Hepatocyte (in vitro differentiated cells): ENCODE measurements at regions not wholly inside any gene's neighbourhood (a gene's known extent, or its start where the extent isn't known, plus 50 kb on each side); places are given as distances from the start of the nearest gene placed in this dataset.

Experiments used
- DNase-seq: peaks from one replicate; pipeline ENCODE4 v3.0.0-alpha.2; 2016; ENCODE audit warnings: low spot score
- H2AFZ ChIP-seq: fragments of 200-600 bp; sonication (generic); 2 replicates; pipeline ENCODE4 v1.6.0; 2016; ENCODE audit warnings: antibody characterized with exemption, mild to moderate bottlenecking
- H3K27ac ChIP-seq: fragments of 200-600 bp; sonication (generic); 2 replicates; pipeline ENCODE4 v1.5.1; 2016; ENCODE audit warnings: mild to moderate bottlenecking
- H3K27me3 ChIP-seq: fragments of 200-600 bp; sonication (generic); 2 replicates; pipeline ENCODE4 v1.6.1; 2016
- H3K36me3 ChIP-seq: fragments of 200-600 bp; sonication (generic); replicated peaks from 2 replicates; pipeline ENCODE4 v1.5.1; 2016; ENCODE audit warnings: low read depth; ENCODE audit not compliant: insufficient read depth
- H3K4me1 ChIP-seq: fragments of 200-600 bp; sonication (generic); 2 replicates; pipeline ENCODE4 v1.5.1; 2016; ENCODE audit warnings: mild to moderate bottlenecking, moderate library complexity; ENCODE audit not compliant: insufficient read depth
- H3K4me2 ChIP-seq: fragments of 200-600 bp; sonication (generic); 2 replicates; pipeline ENCODE4 v1.6.0; 2016
- H3K4me3 ChIP-seq: fragments of 200-600 bp; sonication (generic); 2 replicates; pipeline ENCODE4 v1.5.1; 2016; ENCODE audit warnings: mild to moderate bottlenecking
- H3K79me2 ChIP-seq: fragments of 200-600 bp; sonication (generic); 2 replicates; pipeline ENCODE4 v1.6.0; 2017; ENCODE audit warnings: mild to moderate bottlenecking
- H3K9me2 ChIP-seq: fragments of 200-600 bp; sonication (generic); replicated peaks from 2 replicates; pipeline ENCODE4 v1.6.0; 2017; ENCODE audit warnings: mild to moderate bottlenecking; ENCODE audit not compliant: insufficient read depth
- H3K9me3 ChIP-seq: fragments of 200-600 bp; sonication (generic); 2 replicates; pipeline ENCODE4 v1.5.1; 2016; ENCODE audit warnings: low read depth, mild to moderate bottlenecking
- H4K20me1 ChIP-seq: fragments of 200-600 bp; sonication (generic); 2 replicates; pipeline ENCODE4 v1.6.0; 2016; ENCODE audit warnings: mild to moderate bottlenecking; ENCODE audit not compliant: insufficient read depth, poor library complexity, severe bottlenecking
- CTCF ChIP-seq: fragments of 200-600 bp; sonication (generic); IDR thresholded peaks from 2 replicates; pipeline ENCODE4 v1.5.1; 2016; ENCODE audit warnings: antibody characterized with exemption, mild to moderate bottlenecking; ENCODE audit not compliant: poor library complexity
- EZH2 ChIP-seq: fragments of 200-600 bp; sonication (generic); IDR thresholded peaks from 2 replicates; pipeline ENCODE4 v1.6.1; 2016; ENCODE audit warnings: antibody characterized with exemption, mild to moderate bottlenecking, borderline replicate concordance
- EZH2phosphoT487 ChIP-seq: fragments of 200-600 bp; sonication (generic); IDR thresholded peaks from one replicate; pipeline ENCODE4 v1.6.1; 2018; ENCODE audit warnings: antibody characterized with exemption, mild to moderate bottlenecking, low read depth, moderate library complexity; ENCODE audit not compliant: unreplicated experiment, severe bottlenecking
- WGBS: methylation state at CpG from one replicate; pipeline ENCODE4 v1.1.6; 2016; ENCODE audit warnings: low lambda C conversion rate; ENCODE audit errors: missing lambda C conversion rate; 5-methylcytosine and 5-hydroxymethylcytosine counted together

- TF ChIP-seq EZH2 (no peak), EZH2phosphoT487 (no peak), CTCF (no peak)
- no peaks in the 10 kb centered on the region for H3K4me1 ChIP-seq
- no peak overlapping the region for H3K4me2 ChIP-seq
- no peaks in the 10 kb centered on the region for H3K9me2 ChIP-seq
- no peaks in the 10 kb centered on the region for H3K79me2 ChIP-seq
- WGBS = 96% methylated on average over 1 of the region's 1 CpG
- H3K4me3 ChIP-seq = no peak overlapping the region
- H2AFZ ChIP-seq = no peak overlapping the region
- no peak overlapping the region for H3K27ac ChIP-seq
- peaks cover 9% of the 10 kb centered on the region for H3K9me3 ChIP-seq
- no peaks in the 10 kb centered on the region for H3K27me3 ChIP-seq
- DNase-seq = no peak
- no peaks in the 10 kb centered on the region for H4K20me1 ChIP-seq
- H3K36me3 ChIP-seq = no peaks in the 10 kb centered on the region
Observed at GRCh38 chr17:12330456-12330855, 309.8 kb downstream of the MAP2K4 start.

DNA sequence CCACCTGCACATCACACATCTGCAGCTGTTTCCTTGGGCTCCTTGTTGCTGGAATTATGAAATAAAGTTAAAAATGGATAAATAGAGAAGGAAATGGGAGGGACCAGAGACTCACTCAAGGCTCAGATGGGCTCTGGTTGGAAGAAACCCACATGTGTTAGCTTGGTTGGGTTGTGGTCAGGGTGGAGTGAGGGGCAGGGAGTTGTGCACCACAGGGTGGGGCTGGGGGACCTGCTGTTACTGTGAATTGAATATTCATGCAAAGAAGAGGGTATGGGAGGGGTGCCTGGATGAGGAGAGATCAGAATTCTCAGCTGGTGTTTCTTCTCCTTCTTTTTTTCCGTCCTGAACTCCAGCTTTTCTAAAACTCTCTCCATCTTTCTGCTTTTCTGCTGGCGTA lies 320.7 kb downstream of the MAP2K4 start:
- Histone ChIP-seq H4K20me1 (no peaks in the 10 kb centered on the region), H3K27ac (no peak overlapping the region), H3K36me3 (no peaks in the 10 kb centered on the region), H3K79me2 (no peaks in the 10 kb centered on the region), H3K4me2 (no peak overlapping the region), H2AFZ (no peak overlapping the region), H3K27me3 (no peaks in the 10 kb centered on the region), H3K9me2 (no peaks in the 10 kb centered on the region), H3K4me3 (no peak overlapping the region), H3K4me1 (no peaks in the 10 kb centered on the region), H3K9me3 (no peaks in the 10 kb centered on the region)
- DNase-seq = no peak
- no peak for TF ChIP-seq CTCF
- no peak for TF ChIP-seq EZH2phosphoT487
- TF ChIP-seq EZH2 = no peak
- 93% methylated on average over 2 of the region's 2 CpGs for WGBS

GRCh38 chr17:12342161-12342560 lies 321.5 kb downstream of the MAP2K4 start:
- TF ChIP-seq CTCF (no peak), EZH2 (no peak), EZH2phosphoT487 (no peak)
- 93% methylated on average over 6 of the region's 6 CpGs for WGBS
- no peak for DNase-seq

More at GRCh38 chr17:12342161-12342560, 321.5 kb downstream of the MAP2K4 start:
- no peak overlapping the region for H3K4me2 ChIP-seq
- no peaks in the 10 kb centered on the region for H3K27me3 ChIP-seq
- no peaks in the 10 kb centered on the region for H3K4me1 ChIP-seq
- H3K4me3 ChIP-seq = no peak overlapping the region
- no peak overlapping the region for H3K27ac ChIP-seq
- H3K79me2 ChIP-seq = no peaks in the 10 kb centered on the region
- no peaks in the 10 kb centered on the region for H3K9me3 ChIP-seq
- no peaks in the 10 kb centered on the region for H4K20me1 ChIP-seq
- no peaks in the 10 kb centered on the region for H3K36me3 ChIP-seq
- no peaks in the 10 kb centered on the region for H3K9me2 ChIP-seq
- H2AFZ ChIP-seq = no peak overlapping the region
